Right lung (tissue), 2 donors: ENCODE measurements at regions not wholly inside any gene's neighbourhood (a gene's known extent, or its start where the extent isn't known, plus 50 kb on each side); places are given as distances from the start of the nearest gene placed in this dataset.

Source experiments
- DNase-seq, 2 donors: peaks; one replicate each; pipeline ENCODE4 v3.0.0-alpha.2; 2013

- no peak for DNase-seq
Observed at GRCh38 chr15:61798631-61799030, 261.6 kb downstream of the VPS13C start.

GRCh38 chr15:61796056-61796455, 264.2 kb downstream of the VPS13C start:
- DNase-seq, result no peak

- no peak for DNase-seq
Observed at GRCh38 chr15:61794881-61795280, 265.4 kb downstream of the VPS13C start.

GRCh38 chr15:61794276-61794675, 266.0 kb downstream of the VPS13C start:
- DNase-seq, result peak; percentile 5 to 10

DNA sequence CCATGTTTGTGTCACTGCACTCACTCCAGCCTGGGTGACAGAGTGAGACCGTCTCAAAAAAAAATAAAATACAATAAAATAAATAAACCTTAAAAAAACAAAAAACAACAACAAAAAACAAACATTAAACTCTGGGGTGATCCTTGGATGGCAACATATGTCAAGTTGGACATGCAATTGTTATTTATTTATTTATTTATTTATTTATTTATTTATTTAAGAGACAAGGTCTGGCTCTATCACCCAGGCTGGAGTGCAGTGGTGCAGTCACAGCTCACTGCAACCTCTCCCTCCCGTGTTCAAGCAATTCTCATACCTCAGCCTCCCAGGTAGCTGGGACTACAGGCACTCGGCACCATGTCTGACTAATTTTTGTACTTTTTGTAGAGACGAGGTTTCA, 275.5 kb downstream of the VPS13C start:
- DNase-seq, result no peak

DNA sequence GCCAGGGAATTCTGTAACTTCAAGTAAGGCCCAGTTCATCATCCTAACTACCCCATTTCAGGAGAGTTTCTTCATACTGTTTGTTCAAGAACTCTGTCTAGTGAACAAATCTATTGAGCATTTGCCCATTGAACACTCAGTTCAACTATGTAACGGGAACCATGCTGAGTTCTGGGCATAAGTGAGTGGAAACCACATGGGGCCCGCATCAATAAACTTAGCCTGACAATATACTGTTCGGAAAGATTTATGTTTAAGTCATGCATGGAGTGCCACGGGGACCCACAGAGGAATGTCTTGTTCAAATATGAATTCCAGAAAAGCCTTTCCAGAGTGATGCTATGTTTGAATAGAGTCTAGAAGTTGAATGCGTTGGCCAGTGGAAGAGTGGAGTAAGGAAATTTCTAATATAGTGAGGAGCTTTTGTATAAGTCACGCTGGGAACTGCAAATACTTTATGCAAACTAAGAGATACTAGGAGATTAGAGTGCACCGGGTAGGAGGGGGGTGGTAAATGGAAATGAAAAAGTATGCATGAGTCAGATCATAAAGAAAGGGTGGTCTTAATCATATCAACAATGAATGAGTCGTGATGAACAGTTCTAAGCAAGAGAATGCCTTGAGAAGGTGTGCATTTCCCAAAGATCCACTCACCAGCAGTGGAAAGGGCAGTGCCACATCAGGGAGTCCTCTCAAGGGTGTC, 279.8 kb downstream of the VPS13C start:
- no peak for DNase-seq

DNA sequence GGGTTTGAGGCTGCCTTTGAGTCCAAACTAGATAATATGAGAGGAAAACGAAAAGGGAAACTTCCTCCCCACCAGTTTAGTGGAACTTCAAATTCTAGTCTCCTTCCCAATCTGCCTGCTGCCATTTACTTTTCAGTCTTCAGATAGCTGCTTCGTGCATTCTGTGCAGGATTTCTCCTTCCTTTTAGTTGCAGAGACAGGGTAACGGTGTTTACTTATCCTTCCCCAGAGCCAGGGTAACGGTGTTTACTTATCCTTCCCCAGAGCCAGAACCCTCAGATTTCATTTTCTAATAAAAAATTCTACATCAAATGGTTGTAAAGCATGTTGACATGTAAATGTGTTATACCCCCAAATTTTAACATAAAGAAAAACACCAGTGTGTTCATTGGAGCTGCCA, 282.6 kb downstream of the VPS13C start:
- no peak for DNase-seq

- DNase-seq, result no peak
Observed at GRCh38 chr15:61769557-61769956, 290.7 kb downstream of the VPS13C start.

GRCh38 chr15:61768131-61768530, 292.1 kb downstream of the VPS13C start:
- DNase-seq, result no peak

- DNase-seq, result no peak
Observed at GRCh38 chr15:61764981-61765380, 295.3 kb downstream of the VPS13C start.

DNA sequence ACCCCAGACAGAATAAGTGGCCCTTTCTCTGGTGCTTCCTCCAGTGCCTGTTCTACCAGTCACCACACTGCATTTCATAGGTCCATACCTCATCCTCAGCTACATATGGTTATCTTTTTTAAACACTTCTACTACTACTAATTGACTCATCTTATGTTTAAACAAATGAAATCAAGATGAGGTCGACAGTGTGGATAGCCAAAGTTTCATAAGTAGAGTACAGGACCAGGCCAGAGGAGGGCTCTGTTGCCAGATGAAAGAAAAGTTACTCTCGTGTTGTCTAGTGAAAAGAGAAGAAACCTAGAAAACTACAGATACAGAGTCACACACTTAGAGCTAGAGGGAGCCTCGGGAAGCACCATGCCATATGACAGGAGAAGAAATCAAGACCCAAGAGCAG, 296.1 kb downstream of the VPS13C start:
- DNase-seq, result no peak

- DNase-seq, result no peak
Observed at GRCh38 chr15:61762676-61763075, 297.6 kb downstream of the VPS13C start.

DNA sequence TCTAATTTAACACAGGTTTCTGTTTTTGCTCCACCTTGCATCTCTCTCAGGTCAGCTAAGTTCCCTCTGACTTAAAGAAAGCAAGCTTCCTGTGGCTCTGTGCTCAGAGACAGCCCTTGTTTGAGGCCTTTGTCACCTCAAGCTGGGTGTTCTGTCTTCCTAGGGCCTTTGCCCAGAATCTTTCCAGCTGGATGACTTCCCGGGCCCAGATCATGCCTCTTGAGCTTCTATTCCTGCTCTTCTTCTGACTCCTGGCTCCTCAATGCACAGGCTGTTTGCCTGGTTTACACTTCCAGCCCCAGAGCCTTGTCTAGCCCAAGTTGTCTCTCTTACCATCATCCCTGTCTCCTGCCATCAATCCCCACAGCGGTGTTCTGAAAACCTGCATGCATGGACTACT, 300.6 kb downstream of the VPS13C start:
- no peak for DNase-seq

- DNase-seq, result no peak
Observed at GRCh38 chr15:61756071-61756820, 304.0 kb downstream of the VPS13C start.

GRCh38 chr15:61755467-61755866, 304.8 kb downstream of the VPS13C start:
- DNase-seq, result no peak

DNA sequence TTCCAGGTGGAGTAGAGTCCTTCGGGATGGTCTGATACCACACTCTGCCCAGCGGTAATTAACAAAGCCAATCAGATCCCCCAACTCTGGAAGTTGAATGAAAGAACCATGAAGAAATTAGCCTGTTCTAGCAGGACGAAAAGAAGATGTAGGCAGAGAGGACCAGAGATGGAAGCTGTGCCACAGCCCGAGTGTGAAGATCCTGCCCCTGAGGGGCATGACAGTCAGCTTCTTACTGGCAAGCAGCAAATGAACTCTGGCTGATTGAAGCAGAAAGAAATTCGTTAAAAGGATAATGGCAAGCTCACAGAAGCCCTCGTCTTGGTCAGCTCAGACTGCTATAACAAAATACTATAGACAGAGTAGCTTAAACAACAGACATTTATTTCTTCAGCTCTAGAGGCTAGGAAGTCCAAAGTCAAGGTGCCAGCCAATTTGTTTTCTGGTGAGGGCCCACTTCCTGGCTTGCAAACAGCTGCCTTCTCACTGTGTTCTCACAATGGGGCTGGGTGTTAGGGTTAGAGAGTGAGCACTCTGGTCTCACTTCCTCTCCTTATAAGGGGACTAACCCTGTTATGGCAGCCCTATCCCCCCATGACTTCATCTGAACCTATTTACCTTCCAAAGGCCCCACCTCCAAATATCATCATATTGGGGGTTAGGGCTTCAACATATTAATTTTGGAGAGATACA, 307.1 kb downstream of the VPS13C start:
- DNase-seq, result no peak

- no peak for DNase-seq
Observed at GRCh38 chr15:61752001-61752400, 308.2 kb downstream of the VPS13C start.

DNA sequence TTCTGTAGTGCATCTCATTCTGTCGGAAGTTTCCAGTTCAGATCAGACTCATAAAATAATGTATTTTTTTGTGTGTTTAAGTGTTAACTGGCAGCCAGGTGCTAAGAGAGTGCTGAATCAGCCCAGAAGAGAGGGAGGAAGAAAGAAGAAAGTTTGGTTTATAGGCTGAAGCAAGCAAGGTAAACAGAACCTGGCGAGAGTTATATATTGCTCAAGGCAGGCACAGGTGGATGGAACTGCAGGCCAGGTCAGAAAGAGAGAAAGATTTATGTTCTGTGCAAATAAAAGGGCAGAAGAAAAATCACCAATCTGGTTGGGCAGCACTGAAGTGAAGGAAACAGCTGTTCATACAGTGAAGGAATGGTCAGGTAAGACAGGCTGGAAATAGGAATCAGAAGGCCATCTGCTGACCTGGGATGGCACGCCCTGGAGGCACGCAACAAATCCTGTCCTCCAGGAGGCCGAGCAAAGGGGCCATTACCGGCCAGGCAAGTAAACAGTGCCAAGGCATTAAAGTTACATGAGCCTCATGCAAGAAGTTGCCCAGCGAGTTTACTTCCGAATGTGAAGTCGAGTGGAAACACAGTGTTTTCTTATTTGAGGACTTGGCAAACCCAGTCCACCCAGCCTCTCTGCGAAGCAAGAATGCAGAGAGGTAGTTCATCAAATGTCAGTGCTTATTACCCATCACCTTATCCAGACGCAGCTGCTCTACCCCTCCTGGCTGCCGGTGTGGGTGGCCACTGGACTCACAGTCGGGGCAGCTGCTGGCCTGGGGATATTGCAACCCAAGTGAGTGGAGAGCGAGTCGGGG, 309.8 kb downstream of the VPS13C start:
- peak; percentile 27 to 29 for DNase-seq

DNA sequence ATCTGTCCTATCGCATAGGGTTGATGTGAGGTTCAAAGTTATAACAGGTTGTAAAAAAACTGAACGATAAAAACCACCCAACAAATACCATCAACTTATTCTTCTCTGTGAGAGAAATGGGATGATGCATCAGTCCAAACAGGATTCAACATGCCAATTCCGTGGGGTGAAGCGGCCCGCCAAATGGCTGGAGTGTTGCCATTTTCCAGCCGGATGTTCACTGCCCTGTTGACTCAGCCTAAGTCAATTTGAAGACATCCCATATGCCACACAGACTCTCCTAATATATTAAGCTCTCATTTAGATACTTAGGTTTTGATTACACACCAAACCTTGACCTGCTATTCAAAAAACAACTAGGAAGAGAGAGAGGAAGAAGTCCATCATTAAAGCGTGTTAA, 311.1 kb downstream of the VPS13C start:
- no peak for DNase-seq

GRCh38 chr15:61748529-61748928, 311.7 kb downstream of the VPS13C start:
- DNase-seq, result no peak

GRCh38 chr15:61746589-61746988, 313.7 kb downstream of the VPS13C start:
- DNase-seq, result no peak

DNA sequence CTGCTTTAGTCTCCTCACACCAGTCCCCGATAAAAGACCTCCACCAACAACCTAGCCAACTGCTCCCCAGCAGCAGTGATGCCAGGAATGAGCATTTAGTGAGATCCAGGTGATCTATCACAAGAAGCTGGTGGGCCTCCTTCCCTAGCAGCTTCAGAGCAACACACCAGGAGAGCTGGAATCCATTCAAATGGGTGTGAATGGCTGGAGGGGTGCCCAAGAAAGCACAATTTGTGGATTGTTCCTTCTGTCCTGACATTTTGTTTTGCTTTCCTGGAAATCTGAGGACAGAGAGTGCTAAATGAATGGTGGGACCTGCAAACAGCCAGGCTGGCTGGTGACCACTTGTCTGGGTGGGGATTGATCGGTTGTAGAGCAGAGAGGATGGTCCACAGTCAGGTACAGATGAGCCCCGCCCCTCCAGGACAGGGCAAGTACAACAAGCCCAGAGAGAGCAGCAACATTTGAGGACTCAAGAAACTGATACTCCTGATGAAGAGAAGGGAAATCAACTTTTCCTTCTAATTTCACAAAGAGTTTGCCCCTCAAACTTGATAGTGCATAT, 316.8 kb downstream of the VPS13C start:
- DNase-seq, result no peak
